BLaER1 treated with 17β-estradiol and CSF1 and Interleukin-3, amounts not matched to agents 10 nM and 100 nM (cell line): ENCODE measurements at regions not wholly inside any gene's neighbourhood (a gene's known extent, or its start where the extent isn't known, plus 50 kb on each side); places are given as distances from the start of the nearest gene placed in this dataset.

Source experiments
- H3K27ac ChIP-seq, 11 experiments: shearing (Covaris generic); formaldehyde crosslinking; 2 replicates each; pipeline ENCODE4 v1.8.1; 2022
- H3K27me3 ChIP-seq, 11 experiments: shearing (Covaris generic); formaldehyde crosslinking; 2 replicates each; pipeline ENCODE4 v1.8.1; 2022
- H3K36me3 ChIP-seq, 11 experiments: shearing (Covaris generic); formaldehyde crosslinking; 2 replicates each; pipeline ENCODE4 v1.8.1; 2022
- H3K4me1 ChIP-seq, 10 experiments: shearing (Covaris generic); formaldehyde crosslinking; 2 replicates each; pipeline ENCODE4 v1.8.1; 2022
- H3K4me2 ChIP-seq, 11 experiments: shearing (Covaris generic); formaldehyde crosslinking; 2 replicates each; pipeline ENCODE4 v1.8.1; 2022
- H3K4me3 ChIP-seq, 10 experiments: shearing (Covaris generic); formaldehyde crosslinking; 2 replicates each; pipeline ENCODE4 v1.8.1; 2022
- H3K9ac ChIP-seq, 11 experiments: shearing (Covaris generic); formaldehyde crosslinking; 2 replicates each; pipeline ENCODE4 v1.8.1; 2022
- H3K9me3 ChIP-seq, 11 experiments: shearing (Covaris generic); formaldehyde crosslinking; replicated peaks in 1 of 11; 2 replicates each; pipeline ENCODE4 v1.8.1; 2022
- H4K20me1 ChIP-seq, 11 experiments: shearing (Covaris generic); formaldehyde crosslinking; 2 replicates each; pipeline ENCODE4 v1.8.1; 2022
- Cebpa-rat ChIP-seq, 11 experiments: shearing (Covaris generic); IDR thresholded peaks; 2 replicates each; pipeline ENCODE4 v1.8.1; 2022

GRCh38 chr15:95646484-95647273 is 683.8 kb upstream of the NR2F2 start:
- TF ChIP-seq Cebpa-rat (IDR thresholded peaks at IDR 0.05): no peak
- Histone ChIP-seq H3K9ac (no peak overlapping the region), H3K9me3 (no peaks in the 10 kb centered on the region), H3K36me3 (no peaks in the 10 kb centered on the region), H3K27ac (no peak overlapping the region), H3K4me1 (no peaks in the 10 kb centered on the region), H4K20me1 (no peaks in the 10 kb centered on the region), H3K4me2 (no peak overlapping the region), H3K4me3 (no peak overlapping the region), H3K27me3 (no peaks in the 10 kb centered on the region)

DNA sequence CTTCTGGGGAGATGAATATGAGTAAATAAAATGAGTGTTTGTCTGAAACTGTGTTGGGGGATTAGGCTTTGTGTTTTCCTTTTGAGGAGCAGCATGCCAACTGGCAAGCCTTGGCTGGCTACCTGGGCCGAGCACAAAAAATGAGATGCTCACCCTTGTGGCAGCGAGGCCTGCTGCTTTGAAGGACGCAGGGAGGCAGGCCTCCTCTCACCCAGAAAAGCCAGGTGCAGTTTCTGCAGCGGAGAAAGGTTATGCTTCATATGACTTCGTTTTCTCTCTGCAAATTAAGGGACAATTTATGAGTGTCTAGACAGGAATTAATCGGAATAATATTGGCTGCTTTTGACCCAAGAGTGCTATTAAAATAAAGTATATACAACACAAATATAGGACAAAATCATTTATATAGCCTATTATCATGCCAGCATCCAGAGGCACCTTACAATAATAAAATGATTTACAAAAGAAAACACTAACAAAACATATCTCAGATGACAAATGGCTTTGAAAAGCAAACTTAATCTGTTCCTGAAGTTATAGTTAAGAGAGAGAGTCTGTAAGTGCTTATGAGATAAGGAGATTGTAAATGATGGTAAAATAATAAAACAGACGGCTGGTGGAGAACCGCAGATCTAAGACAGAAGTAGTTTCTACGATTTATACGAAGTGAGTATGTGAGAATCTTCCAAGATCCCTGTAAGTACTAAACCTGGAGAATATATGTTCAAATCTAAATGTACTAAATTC is 682.8 kb upstream of the NR2F2 start:
- Histone ChIP-seq H3K36me3 (no peaks in the 10 kb centered on the region), H3K27ac (no peak overlapping the region), H3K4me3 (no peak overlapping the region)

DNA sequence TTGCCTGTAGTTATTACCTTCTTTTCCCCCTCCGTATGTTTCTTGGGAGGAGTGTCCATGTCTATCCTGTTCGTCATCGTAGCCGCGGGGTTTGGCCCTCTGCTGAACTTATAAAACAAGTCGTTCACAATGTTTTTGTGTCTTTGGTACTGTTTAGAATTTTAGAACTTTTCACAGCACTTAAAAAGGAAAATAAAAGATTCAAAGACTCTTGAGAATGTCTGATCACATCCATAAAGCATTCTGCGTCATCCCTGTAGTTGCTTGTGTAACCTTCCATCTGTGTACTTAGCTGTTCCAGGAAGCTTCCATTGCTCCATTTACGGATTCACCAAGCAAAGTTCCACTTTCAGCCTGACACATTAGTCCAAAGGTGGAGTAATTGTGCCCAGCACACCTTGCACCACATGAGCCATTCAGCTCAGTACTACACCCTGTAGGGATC is 677.1 kb upstream of the NR2F2 start:
- Histone ChIP-seq H3K4me2 (no peak overlapping the region), H3K27ac (no peak overlapping the region), H3K27me3 (no peaks in the 10 kb centered on the region), H4K20me1 (no peaks in the 10 kb centered on the region), H3K9ac (no peak overlapping the region), H3K9me3 (no peaks in the 10 kb centered on the region), H3K36me3 (no peaks in the 10 kb centered on the region), H3K4me1 (peaks cover 0 to 7% (median 3%) of the 10 kb centered on the region in 10 experiments; a peak in 16 of 20 replicates), H3K4me3 (no peak overlapping the region)
- TF ChIP-seq Cebpa-rat (IDR thresholded peaks at IDR 0.05): no peak

More for the DNA sequence above, 682.8 kb upstream of the NR2F2 start:
- Histone ChIP-seq H3K9me3 (no peaks in the 10 kb centered on the region), H3K4me1 (no peaks in the 10 kb centered on the region), H4K20me1 (no peaks in the 10 kb centered on the region), H3K4me2 (no peak overlapping the region), H3K9ac (no peak overlapping the region), H3K27me3 (no peaks in the 10 kb centered on the region)
- TF ChIP-seq Cebpa-rat (IDR thresholded peaks at IDR 0.05): no peak

DNA sequence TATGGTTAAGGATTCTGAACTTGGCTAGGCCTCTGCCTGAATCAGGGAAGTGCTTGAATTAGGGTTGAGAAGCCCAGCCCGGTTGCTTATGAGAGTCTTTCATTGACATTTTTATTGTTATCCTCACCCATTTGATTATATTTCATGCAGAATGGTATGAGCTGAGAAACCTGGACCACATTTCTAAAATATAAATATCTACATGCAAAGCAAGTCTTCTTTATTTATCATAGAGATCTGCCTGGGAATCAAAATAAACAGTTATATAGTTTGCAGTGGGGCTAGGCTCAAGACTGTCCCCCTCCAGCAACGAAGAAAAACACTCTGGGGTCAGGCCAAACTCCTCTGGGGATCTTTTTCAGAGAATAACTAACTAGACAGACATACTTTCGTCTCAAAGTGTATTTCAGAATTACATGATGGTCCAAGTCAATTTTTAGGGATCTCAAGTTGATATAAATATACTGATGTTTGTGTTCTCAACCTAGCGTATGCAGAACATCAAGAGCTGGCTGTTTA is 675.4 kb upstream of the NR2F2 start:
- Histone ChIP-seq H3K36me3 (no peaks in the 10 kb centered on the region), H3K9ac (no peak overlapping the region), H3K9me3 (no peaks in the 10 kb centered on the region), H4K20me1 (no peaks in the 10 kb centered on the region), H3K4me2 (no peak overlapping the region), H3K4me3 (no peak overlapping the region), H3K27ac (no peak overlapping the region), H3K4me1 (peaks cover 0 to 20% (median 13%) of the 10 kb centered on the region in 10 experiments; a peak in 16 of 20 replicates), H3K27me3 (no peaks in the 10 kb centered on the region)
- TF ChIP-seq Cebpa-rat (IDR thresholded peaks at IDR 0.05): no peak

DNA sequence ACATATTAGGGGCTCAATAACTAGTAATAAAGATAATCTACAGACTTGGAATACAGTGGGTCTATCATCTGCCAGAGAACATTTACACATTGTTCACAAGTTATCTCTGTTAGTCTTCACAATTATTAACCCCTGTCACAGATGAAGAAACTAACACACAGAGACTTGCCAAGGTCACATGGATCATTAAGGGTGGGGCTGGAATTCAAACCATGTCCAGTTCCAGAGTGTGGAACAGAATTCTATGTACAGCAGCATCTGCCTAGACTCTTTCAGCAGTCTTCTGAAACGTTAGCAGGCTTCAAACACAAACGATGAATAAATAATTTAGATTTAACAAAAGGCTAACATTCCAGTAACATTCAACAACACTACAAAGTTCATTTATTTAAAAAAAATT is 673.9 kb upstream of the NR2F2 start:
- H3K27ac ChIP-seq: no peak overlapping the region
- TF ChIP-seq Cebpa-rat (IDR thresholded peaks at IDR 0.05): no peak
- H3K4me2 ChIP-seq: no peak overlapping the region

GRCh38 chr15:95658799-95659198 is 671.7 kb upstream of the NR2F2 start:
- Histone ChIP-seq H3K9ac (no peak overlapping the region), H3K27me3 (no peaks in the 10 kb centered on the region), H3K9me3 (no peaks in the 10 kb centered on the region), H3K27ac (no peak overlapping the region), H3K36me3 (no peaks in the 10 kb centered on the region), H3K4me3 (no peak overlapping the region), H3K4me1 (peaks cover 0 to 26% (median 18%) of the 10 kb centered on the region in 10 experiments; a peak in 16 of 20 replicates), H3K4me2 (peak overlapping the region in 10 of 11 experiments; percentile 4 to 86 (median 60); a peak in 19 of 22 replicates), H4K20me1 (no peaks in the 10 kb centered on the region)
- TF ChIP-seq Cebpa-rat (IDR thresholded peaks at IDR 0.05): no peak

More for the DNA sequence above, 673.9 kb upstream of the NR2F2 start:
- no peaks in the 10 kb centered on the region for H3K9me3 ChIP-seq
- H3K36me3 ChIP-seq: no peaks in the 10 kb centered on the region
- no peaks in the 10 kb centered on the region for H4K20me1 ChIP-seq
- H3K27me3 ChIP-seq: no peaks in the 10 kb centered on the region
- no peak overlapping the region for H3K4me3 ChIP-seq
- peaks cover 0 to 20% (median 13%) of the 10 kb centered on the region in 10 experiments; a peak in 16 of 20 replicates for H3K4me1 ChIP-seq
- H3K9ac ChIP-seq: no peak overlapping the region

DNA sequence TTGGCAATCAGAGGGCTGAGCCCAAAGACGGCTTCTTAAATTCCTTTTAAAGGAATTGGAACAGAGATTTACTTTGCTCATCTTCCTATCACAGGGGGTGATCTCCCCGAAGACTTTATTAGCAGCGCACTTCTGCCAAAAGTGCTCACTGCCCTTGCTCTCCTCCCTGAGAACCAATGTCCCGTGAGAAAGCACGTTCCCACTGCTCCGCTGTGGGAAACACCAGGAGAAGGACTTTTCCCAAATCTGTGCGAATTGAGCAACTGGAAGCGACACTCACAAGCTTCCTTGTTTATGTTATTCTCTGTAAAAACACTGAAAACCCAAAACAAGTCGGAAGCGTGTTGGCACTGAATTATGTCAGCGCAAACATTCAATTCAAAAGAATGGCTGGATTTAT is 670.8 kb upstream of the NR2F2 start:
- H3K36me3 ChIP-seq: no peaks in the 10 kb centered on the region
- H3K4me1 ChIP-seq: peaks cover 0 to 34% (median 22%) of the 10 kb centered on the region in 10 experiments; a peak in 16 of 20 replicates
- H4K20me1 ChIP-seq: no peaks in the 10 kb centered on the region
- TF ChIP-seq Cebpa-rat (IDR thresholded peaks at IDR 0.05): no peak
- H3K4me3 ChIP-seq: no peak overlapping the region
- no peaks in the 10 kb centered on the region for H3K27me3 ChIP-seq
- peak overlapping the region in 5 of 11 experiments; percentile 51 to 86 (median 66); a peak in 4 of 22 replicates for H3K4me2 ChIP-seq
- H3K9ac ChIP-seq: no peak overlapping the region
- H3K9me3 ChIP-seq: no peaks in the 10 kb centered on the region
- H3K27ac ChIP-seq: no peak overlapping the region

GRCh38 chr15:95662638-95663037 is 667.9 kb upstream of the NR2F2 start:
- Histone ChIP-seq H3K4me2 (no peak overlapping the region), H3K9ac (no peak overlapping the region), H3K27me3 (no peaks in the 10 kb centered on the region), H3K4me1 (peaks cover 0 to 34% (median 22%) of the 10 kb centered on the region in 10 experiments; a peak in 16 of 20 replicates), H3K4me3 (no peak overlapping the region), H3K36me3 (no peaks in the 10 kb centered on the region), H3K27ac (no peak overlapping the region), H4K20me1 (no peaks in the 10 kb centered on the region), H3K9me3 (no peaks in the 10 kb centered on the region)
- no peak for TF ChIP-seq Cebpa-rat (IDR thresholded peaks at IDR 0.05)
